CD14-positive monocyte (primary cell): ENCODE measurements at regions not wholly inside any gene's neighbourhood (a gene's known extent, or its start where the extent isn't known, plus 50 kb on each side); places are given as distances from the start of the nearest gene placed in this dataset.

Experiments
- DNase-seq, 3 donors: peaks; one replicate each; pipeline ENCODE4 v3.0.0-alpha.2; 2011 to 2022
- H2AFZ ChIP-seq: 2 replicates; pipeline ENCODE4 v1.6.0; 2012; ENCODE audit warnings: mild to moderate bottlenecking, low read depth, low read length, inconsistent platforms; ENCODE audit not compliant: insufficient read depth, poor library complexity, severe bottlenecking
- H3K27ac ChIP-seq, 2 donors: 1 replicate in 1 of 2; 2 replicates in 1 of 2; pipeline ENCODE4 v1.5.1; 2012 to 2013; ENCODE audit warnings: low read length in 2 of 2, control low read depth in 1 of 2, inconsistent platforms in 1 of 2, low read depth in 1 of 2, mild to moderate bottlenecking in 1 of 2
- H3K27me3 ChIP-seq, 2 donors: one replicate each; pipeline versions ENCODE4 v1.6.0 to v1.6.1; 2011 to 2013; ENCODE audit warnings: low read length in 2 of 2; ENCODE audit not compliant: control insufficient read depth in 2 of 2, insufficient read depth in 2 of 2
- H3K36me3 ChIP-seq, 2 donors: replicated peaks in 1 of 2; 1 replicate in 1 of 2; 2 replicates in 1 of 2; pipeline versions ENCODE4 v1.5.1 to v1.6.1; 2012 to 2013; ENCODE audit warnings: low read length in 2 of 2, control low read depth in 1 of 2, inconsistent platforms in 1 of 2, mild to moderate bottlenecking in 1 of 2; ENCODE audit not compliant: insufficient read depth in 2 of 2, control insufficient read depth in 1 of 2
- H3K4me1 ChIP-seq, 2 donors: 1 replicate in 1 of 2; 2 replicates in 1 of 2; pipeline versions ENCODE4 v1.5.1 to v1.6.1; 2012 to 2013; ENCODE audit warnings: low read length in 2 of 2, control low read depth in 1 of 2, inconsistent platforms in 1 of 2, mild to moderate bottlenecking in 1 of 2, moderate library complexity in 1 of 2; ENCODE audit not compliant: insufficient read depth in 2 of 2, control insufficient read depth in 1 of 2
- H3K4me2 ChIP-seq: replicated peaks from 2 replicates; pipeline ENCODE3; 2012; ENCODE audit warnings: low read length, moderate library complexity, mild to moderate bottlenecking; ENCODE audit not compliant: poor library complexity, severe bottlenecking; ENCODE audit errors: extremely low read depth
- H3K4me3 ChIP-seq, 3 experiments: fragments of 200-600 bp in 1 of 3; sonication (generic) in 1 of 3; replicated peaks in 1 of 3; 1 replicate in 2 of 3; 2 replicates in 1 of 3; pipeline ENCODE4 v1.5.1; 2011 to 2013; ENCODE audit warnings: low read length in 3 of 3, mild to moderate bottlenecking in 3 of 3, control low read depth in 2 of 3, low read depth in 2 of 3, inconsistent platforms in 1 of 3, moderate library complexity in 1 of 3
- H3K79me2 ChIP-seq: 2 replicates; pipeline ENCODE4 v1.6.0; 2012; ENCODE audit warnings: mild to moderate bottlenecking, control low read depth, inconsistent platforms, low read length, moderate library complexity; ENCODE audit not compliant: insufficient read depth
- H3K9ac ChIP-seq: 2 replicates; pipeline ENCODE4 v1.6.0; 2017; ENCODE audit warnings: low read length, mild to moderate bottlenecking; ENCODE audit not compliant: insufficient read depth, poor library complexity, severe bottlenecking
- H3K9me3 ChIP-seq, 2 donors: replicated peaks in 1 of 2; 1 replicate in 1 of 2; 2 replicates in 1 of 2; pipeline versions ENCODE4 v1.5.1 to v1.6.1; 2012 to 2013; ENCODE audit warnings: low read length in 2 of 2, control low read depth in 1 of 2; ENCODE audit not compliant: control insufficient read depth in 1 of 2, insufficient read depth in 1 of 2
- H4K20me1 ChIP-seq: 2 replicates; pipeline ENCODE4 v1.6.0; 2012; ENCODE audit warnings: mild to moderate bottlenecking, low read length, control low read depth, moderate library complexity; ENCODE audit not compliant: insufficient read depth
- H3K27ac Mint-ChIP-seq, 7 donors: one replicate each; pipeline ENCODE4 v1.8.0; 2020; ENCODE audit warnings: mild to moderate bottlenecking in 7 of 7, mixed read lengths in 7 of 7, moderate library complexity in 6 of 7, inconsistent platforms in 2 of 7
- H3K27me3 Mint-ChIP-seq, 3 donors: one replicate each; pipeline ENCODE4 v1.8.0; 2021 to 2022; ENCODE audit warnings: low read depth in 3 of 3, mild to moderate bottlenecking in 3 of 3, mixed read lengths in 3 of 3, moderate library complexity in 3 of 3, inconsistent platforms in 1 of 3
- H3K36me3 Mint-ChIP-seq, 2 donors: one replicate each; pipeline ENCODE4 v1.8.0; 2020; ENCODE audit warnings: mixed read lengths in 2 of 2, inconsistent platforms in 1 of 2, mild to moderate bottlenecking in 1 of 2
- H3K4me1 Mint-ChIP-seq: one replicate; pipeline ENCODE4 v1.8.0; 2020; ENCODE audit warnings: mild to moderate bottlenecking, mixed read lengths
- H3K4me3 Mint-ChIP-seq, 2 donors: one replicate each; pipeline ENCODE4 v1.8.0; 2020; ENCODE audit warnings: mild to moderate bottlenecking in 2 of 2, mixed read lengths in 2 of 2, moderate library complexity in 1 of 2
- H3K9me3 Mint-ChIP-seq, 7 donors: one replicate each; pipeline ENCODE4 v1.8.0; 2020 to 2022; ENCODE audit warnings: mixed read lengths in 7 of 7, mild to moderate bottlenecking in 6 of 7, moderate library complexity in 6 of 7, inconsistent platforms in 2 of 7
- CTCF ChIP-seq: fragments of 200-600 bp; IDR thresholded peaks from one replicate; pipeline ENCODE4 v1.8.0; 2022; ENCODE audit warnings: antibody characterized with exemption, mild to moderate bottlenecking
- WGBS: methylation state at CpG from one replicate; pipeline ENCODE4 v1.1.5; 2013; ENCODE audit warnings: missing lambda C conversion rate; ENCODE audit not compliant: insufficient coverage; 5-methylcytosine and 5-hydroxymethylcytosine counted together
- intact Hi-C, 2 donors: fragments of 100-400 bp; cut with micrococcal nuclease; formaldehyde crosslinking; loops; one replicate each; pipeline versions ENCODE4 v1.15.0 to v1.15.1; 2023

GRCh38 chr13:70720386-70720785 is 612.1 kb upstream of the KLHL1 start:
- no peaks in the 10 kb centered on the region for H3K4me1 ChIP-seq
- H3K27ac ChIP-seq, result no peak overlapping the region
- no peaks in the 10 kb centered on the region for H3K36me3 ChIP-seq
- no peak overlapping the region for H2AFZ ChIP-seq
- no peaks in the 10 kb centered on the region for H3K79me2 ChIP-seq
- TF ChIP-seq CTCF, result no peak
- DNase-seq, result no peak
- no peak overlapping the region for H3K4me3 ChIP-seq
- no peaks in the 10 kb centered on the region for H3K36me3 Mint-ChIP-seq
- H3K27me3 ChIP-seq, result no peaks in the 10 kb centered on the region
- no CpG with 5 or more reads among the region's 1 CpG for WGBS
- no peak overlapping the region for H3K9ac ChIP-seq
- no peaks in the 10 kb centered on the region for H4K20me1 ChIP-seq
- peaks cover 0 to 7% of the 10 kb centered on the region in 2 donors for H3K9me3 ChIP-seq
- no peaks in the 10 kb centered on the region for H3K27me3 Mint-ChIP-seq
- no peak overlapping the region for H3K4me3 Mint-ChIP-seq
- intact Hi-C loops, result no loop called here
- H3K4me2 ChIP-seq, result no peak overlapping the region
- H3K27ac Mint-ChIP-seq, result no peak overlapping the region
- H3K4me1 Mint-ChIP-seq, result peaks cover 9% of the 10 kb centered on the region
- peaks cover 0 to 15% (median 8%) of the 10 kb centered on the region in 7 donors for H3K9me3 Mint-ChIP-seq

- Histone ChIP-seq H3K27ac (no peak overlapping the region), H4K20me1 (no peaks in the 10 kb centered on the region), H3K4me3 (no peak overlapping the region), H3K36me3 (no peaks in the 10 kb centered on the region), H3K4me2 (no peak overlapping the region), H3K9me3 (peaks cover 0 to 7% of the 10 kb centered on the region in 2 donors), H3K9ac (no peak overlapping the region), H3K79me2 (no peaks in the 10 kb centered on the region), H3K4me1 (no peaks in the 10 kb centered on the region), H2AFZ (no peak overlapping the region), H3K27me3 (no peaks in the 10 kb centered on the region)
- Mint-ChIP-seq H3K36me3 (no peaks in the 10 kb centered on the region), H3K27me3 (no peaks in the 10 kb centered on the region), H3K4me1 (peaks cover 10% of the 10 kb centered on the region), H3K9me3 (peaks cover 0 to 15% (median 8%) of the 10 kb centered on the region in 7 donors), H3K27ac (no peak overlapping the region), H3K4me3 (no peak overlapping the region)
- WGBS, result no CpG with 5 or more reads among the region's 1 CpG
- no peak for DNase-seq
- TF ChIP-seq CTCF, result no peak
- intact Hi-C loops, result no loop called here
These were observed 606.7 kb upstream of the KLHL1 start for GRCh38 chr13:70714993-70715392.
